Mammary epithelial cell (primary cell): ENCODE measurements at regions not wholly inside any gene's neighbourhood (a gene's known extent, or its start where the extent isn't known, plus 50 kb on each side); places are given as distances from the start of the nearest gene placed in this dataset.

Experiments
- CTCF ChIP-seq, 2 donors: IDR thresholded peaks in 1 of 2; conservative IDR thresholded peaks in 1 of 2; 2 replicates each; pipeline ENCODE4 v1.5.1; 2011 to 2012; ENCODE audit warnings: inconsistent platforms in 2 of 2, low read length in 2 of 2, mild to moderate bottlenecking in 2 of 2, control low read depth in 1 of 2, low read depth in 1 of 2; ENCODE audit not compliant: insufficient read depth in 1 of 2; ENCODE audit errors: extremely low read depth in 1 of 2
- EZH2 ChIP-seq: IDR thresholded peaks from 2 replicates; pipeline ENCODE4 v1.6.1; 2012; ENCODE audit warnings: low read length, inconsistent platforms, borderline replicate concordance

GRCh38 chr11:23769214-23769613 is 727.6 kb upstream of the LUZP2 start:
- TF ChIP-seq CTCF (conservative IDR thresholded peaks at IDR 0.05 in 1 of 2, IDR thresholded peaks at IDR 0.05 in 1 of 2; ENCODE audit: extremely low read depth in 1 of 2, insufficient read depth in 1 of 2, low read depth in 1 of 2, low read length in 2 of 2) (no peak), EZH2 (no peak)
